Stomach (tissue), 8 donors: ENCODE measurements at regions not wholly inside any gene's neighbourhood (a gene's known extent, or its start where the extent isn't known, plus 50 kb on each side); places are given as distances from the start of the nearest gene placed in this dataset.
A peak's percentile ranks its signal among the peaks of the same experiment; 100 is the strongest.
"Not testable (repeated sequence)": the region's sequence is repeated elsewhere in the genome, so short reads cannot be mapped to it uniquely, and the experiment has no call there.

Experiments used
- DNase-seq, 2 donors: peaks; one replicate each; pipeline versions ENCODE4 v3.0.0 to v3.0.0-alpha.2; 2013 to 2019
- H3K27ac ChIP-seq, 5 donors: fragments of 200-600 bp in 4 of 5; sonication (generic) in 4 of 5; one replicate each; pipeline ENCODE4 v1.5.1; 2013 to 2019; ENCODE audit warnings: mild to moderate bottlenecking in 1 of 5, moderate library complexity in 1 of 5
- H3K27me3 ChIP-seq, 3 donors: fragments of 200-600 bp; sonication (generic); one replicate each; pipeline ENCODE4 v1.5.1; 2017 to 2019; ENCODE audit warnings: mixed run types in 1 of 3
- H3K36me3 ChIP-seq, 4 donors: fragments of 200-600 bp; sonication (generic); 1 replicate in 3 of 4; 2 replicates in 1 of 4; pipeline ENCODE4 v1.5.1; 2016 to 2019
- H3K4me1 ChIP-seq, 4 donors: fragments of 200-600 bp; sonication (generic); one replicate each; pipeline ENCODE4 v1.5.1; 2016 to 2019
- H3K4me3 ChIP-seq, 4 donors: fragments of 200-600 bp; sonication (generic) in 3 of 4; one replicate each; pipeline ENCODE4 v1.5.1; 2016 to 2019; ENCODE audit warnings: mild to moderate bottlenecking in 1 of 4
- H3K9me3 ChIP-seq, 4 donors: fragments of 200-600 bp; sonication (generic); one replicate each; pipeline ENCODE4 v1.5.1; 2016 to 2019
- EP300 ChIP-seq: sonication (generic); formaldehyde crosslinking; IDR thresholded peaks from one replicate; pipeline ENCODE4 v1.6.1; 2017; ENCODE audit warnings: antibody characterized with exemption
- POLR2A ChIP-seq, 4 donors: fragments of 450-650 bp; IDR thresholded peaks; one replicate each; pipeline ENCODE4 v1.6.1; 2016; ENCODE audit warnings: antibody characterized with exemption in 4 of 4, control low read depth in 2 of 4, mild to moderate bottlenecking in 1 of 4, moderate library complexity in 1 of 4
- POLR2AphosphoS5 ChIP-seq, 3 donors: sonication (generic); formaldehyde crosslinking; IDR thresholded peaks; one replicate each; pipeline ENCODE4 v1.6.1; 2016; ENCODE audit warnings: antibody characterized with exemption in 3 of 3
- WGBS, 5 donors: extraction: QIAGEN DNeasy Blood & Tissue Kit in 3 of 5; methylation state at CpG; one replicate each; pipeline versions ENCODE4 v1.1.5 to v1.1.7; 2013 to 2018; 5-methylcytosine and 5-hydroxymethylcytosine counted together
- intact Hi-C: fragments of 100-400 bp; cut with DNase I; formaldehyde crosslinking; loops from one replicate; pipeline ENCODE4 v1.15.1; 2023; ENCODE audit warnings: low total_unique reads
- TF ChIP-seq, protein P1 (sequence below), 7 experiments: fragments of 450-650 bp in 4 of 7; fragments of 200-600 bp in 3 of 7; sonication (generic) in 3 of 7; IDR thresholded peaks; one replicate each; pipeline ENCODE4 v1.5.1; 2016 to 2019; ENCODE audit warnings: antibody characterized with exemption in 7 of 7, control low read depth in 2 of 7, mild to moderate bottlenecking in 1 of 7
- donor health status: healthy with polysubstance abuse.
- donor health status: Bipolar disorder and iron deficiency.
- donor health status: healthy.

DNA sequence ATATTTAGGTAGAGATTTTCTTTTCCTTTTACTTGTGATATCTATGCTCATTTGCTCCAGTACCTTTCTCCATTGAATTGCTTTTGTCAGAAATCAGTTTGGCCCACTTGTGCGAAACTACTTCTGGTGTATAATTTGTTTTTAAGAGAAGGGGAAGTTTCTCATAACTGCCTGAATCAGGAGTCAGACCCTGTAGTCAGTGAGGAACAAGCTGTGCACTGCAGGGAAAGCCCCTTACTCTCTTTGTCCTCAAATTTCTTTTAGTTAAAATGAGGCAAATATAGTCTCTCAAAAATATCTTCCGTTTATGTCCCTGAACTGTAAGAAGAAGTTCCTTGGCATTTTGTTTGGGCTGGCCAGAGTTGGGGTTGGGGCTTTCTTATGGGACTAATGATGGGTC lies 109.9 kb downstream of the ZFY start:
- TF ChIP-seq POLR2A (IDR thresholded peaks at IDR 0.05) (no peak), POLR2AphosphoS5 (IDR thresholded peaks at IDR 0.05) (no peak), EP300 (no peak)
- TF ChIP-seq, protein P1, sequence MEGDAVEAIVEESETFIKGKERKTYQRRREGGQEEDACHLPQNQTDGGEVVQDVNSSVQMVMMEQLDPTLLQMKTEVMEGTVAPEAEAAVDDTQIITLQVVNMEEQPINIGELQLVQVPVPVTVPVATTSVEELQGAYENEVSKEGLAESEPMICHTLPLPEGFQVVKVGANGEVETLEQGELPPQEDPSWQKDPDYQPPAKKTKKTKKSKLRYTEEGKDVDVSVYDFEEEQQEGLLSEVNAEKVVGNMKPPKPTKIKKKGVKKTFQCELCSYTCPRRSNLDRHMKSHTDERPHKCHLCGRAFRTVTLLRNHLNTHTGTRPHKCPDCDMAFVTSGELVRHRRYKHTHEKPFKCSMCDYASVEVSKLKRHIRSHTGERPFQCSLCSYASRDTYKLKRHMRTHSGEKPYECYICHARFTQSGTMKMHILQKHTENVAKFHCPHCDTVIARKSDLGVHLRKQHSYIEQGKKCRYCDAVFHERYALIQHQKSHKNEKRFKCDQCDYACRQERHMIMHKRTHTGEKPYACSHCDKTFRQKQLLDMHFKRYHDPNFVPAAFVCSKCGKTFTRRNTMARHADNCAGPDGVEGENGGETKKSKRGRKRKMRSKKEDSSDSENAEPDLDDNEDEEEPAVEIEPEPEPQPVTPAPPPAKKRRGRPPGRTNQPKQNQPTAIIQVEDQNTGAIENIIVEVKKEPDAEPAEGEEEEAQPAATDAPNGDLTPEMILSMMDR (IDR thresholded peaks at IDR 0.05) = no peak
- H3K27ac ChIP-seq = no peak overlapping the region
- no peaks in the 10 kb centered on the region for H3K27me3 ChIP-seq
- H3K4me3 ChIP-seq = no peak overlapping the region
- no peak for DNase-seq
- 79 to 84% (median 81%) methylated on average over 2 of the region's 2 CpGs; no CpG with 5 or more reads in 2 of the 5 donors for WGBS, 5 donors
- H3K36me3 ChIP-seq = no peaks in the 10 kb centered on the region
- H3K4me1 ChIP-seq = no peaks in the 10 kb centered on the region
- no peaks in the 10 kb centered on the region for H3K9me3 ChIP-seq
- intact Hi-C loops = no loop called here

DNA sequence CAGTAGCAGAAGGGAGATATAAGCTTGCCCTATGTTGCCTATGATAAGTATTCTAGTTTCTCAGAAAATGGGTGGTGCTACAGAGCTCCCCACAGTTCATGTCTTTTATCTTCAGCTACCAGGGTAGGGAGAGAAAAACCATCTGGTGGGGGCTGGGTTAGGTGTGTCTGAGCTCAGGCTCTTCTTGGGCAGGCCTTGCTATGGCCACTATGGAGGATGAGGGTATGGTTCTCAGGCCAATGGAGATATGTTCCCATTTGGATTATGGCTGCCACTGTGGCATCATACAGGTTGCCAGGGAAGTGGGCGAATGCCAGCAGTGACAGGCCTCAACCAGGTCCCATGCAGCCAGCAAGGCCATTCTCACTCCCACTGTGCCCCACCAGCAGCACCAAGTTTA lies 120.3 kb downstream of the ZFY start:
- DNase-seq, H3K4me3 ChIP-seq, H3K9me3 ChIP-seq, H3K27ac ChIP-seq, H3K4me1 ChIP-seq, intact Hi-C loops, H3K36me3 ChIP-seq, H3K27me3 ChIP-seq: not testable (repeated sequence)
- WGBS, 5 donors = no CpG with 5 or more reads among the region's 1 CpG

DNA sequence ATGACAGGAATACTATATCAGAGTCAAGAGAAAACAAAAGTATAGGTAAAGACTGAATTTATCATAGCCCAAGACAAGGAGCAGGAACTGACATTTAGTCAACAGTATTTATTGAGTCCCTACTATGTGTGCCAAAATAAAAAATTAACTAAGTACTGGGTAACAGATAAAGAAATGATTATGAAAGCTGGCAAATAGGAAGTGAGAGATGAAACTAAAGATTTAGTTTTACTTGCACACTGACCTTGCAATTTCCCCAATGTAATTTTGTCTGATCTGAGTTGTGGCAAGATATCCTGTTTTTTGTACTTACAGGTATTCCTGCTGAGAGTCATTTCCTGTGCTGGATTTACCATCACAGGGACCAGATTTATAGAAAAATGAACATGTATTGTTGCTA lies 123.2 kb downstream of the ZFY start:
- H3K9me3 ChIP-seq, H3K4me3 ChIP-seq, H3K4me1 ChIP-seq, DNase-seq, H3K27me3 ChIP-seq, H3K36me3 ChIP-seq, intact Hi-C loops, H3K27ac ChIP-seq: not testable (repeated sequence)

DNA sequence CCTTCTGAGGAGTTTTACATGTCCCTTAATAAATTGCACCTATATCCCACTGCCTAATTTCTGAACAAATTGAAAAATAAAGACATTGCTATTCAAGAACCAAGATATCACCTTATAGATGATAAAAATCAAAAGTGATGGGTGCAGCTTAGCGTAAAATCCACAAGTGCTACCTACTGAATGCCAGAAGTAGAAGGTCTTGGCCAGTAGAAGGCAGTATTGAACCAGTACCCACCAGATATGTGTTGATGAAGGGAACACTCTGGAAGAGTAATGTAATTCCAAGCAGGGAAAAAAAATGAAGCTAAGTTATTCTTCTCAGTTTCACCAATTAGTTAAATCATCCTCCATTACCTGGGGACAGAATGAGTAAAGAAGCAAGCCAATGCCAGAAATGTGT lies 125.5 kb downstream of the ZFY start:
- H3K27me3 ChIP-seq, H3K4me1 ChIP-seq, H3K36me3 ChIP-seq, H3K9me3 ChIP-seq, DNase-seq, H3K27ac ChIP-seq, H3K4me3 ChIP-seq, intact Hi-C loops: not testable (repeated sequence)
- WGBS, 5 donors = 82 to 95% (median 93%) methylated on average over 1 of the region's 1 CpG; no CpG with 5 or more reads in 2 of the 5 donors

DNA sequence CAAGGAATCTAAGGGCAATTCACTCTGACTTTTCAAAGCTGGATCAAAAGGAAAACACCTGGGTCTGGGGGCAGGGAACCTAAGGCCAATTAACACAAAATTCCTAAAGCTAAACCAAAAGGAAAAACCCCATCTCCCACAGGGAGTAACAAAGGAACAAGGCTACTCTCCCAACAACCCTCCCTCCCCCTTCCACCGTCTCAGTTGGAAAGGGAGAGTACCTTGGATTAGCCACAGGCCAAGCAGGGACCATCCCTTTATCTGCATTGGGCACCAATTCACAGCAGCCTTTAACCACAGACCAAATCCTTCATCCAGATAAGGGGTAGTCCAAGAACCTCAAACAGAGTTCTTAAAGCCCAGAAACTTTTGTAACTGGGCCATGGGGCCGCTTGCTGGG lies 153.0 kb downstream of the ZFY start:
- 86 to 89% methylated on average over 1 to 2 of the region's 2 CpGs; no CpG with 5 or more reads in 3 of the 5 donors for WGBS, 5 donors
- H3K9me3 ChIP-seq, H3K36me3 ChIP-seq, H3K4me3 ChIP-seq, DNase-seq, H3K27me3 ChIP-seq, intact Hi-C loops, H3K27ac ChIP-seq, H3K4me1 ChIP-seq: not testable (repeated sequence)

DNA sequence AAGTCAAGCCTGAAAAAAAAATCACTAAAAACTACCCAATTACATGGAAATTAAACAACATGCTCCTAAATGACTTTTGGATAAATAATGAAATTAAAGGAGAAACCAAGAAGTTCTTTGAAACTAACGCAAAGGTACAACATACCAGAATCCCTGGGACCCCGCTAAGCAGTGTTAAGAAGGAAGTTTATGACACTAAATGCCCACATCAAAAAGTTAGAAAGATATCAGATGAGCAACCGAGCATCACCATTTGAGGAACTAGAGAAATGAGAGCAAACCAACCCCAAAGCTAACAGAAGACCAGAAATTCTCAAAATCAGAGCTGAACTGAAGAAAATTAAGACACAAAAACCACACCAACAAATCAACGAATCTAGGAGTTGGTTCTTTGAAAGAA lies 173.5 kb downstream of the ZFY start:
- H3K4me1 ChIP-seq, H3K36me3 ChIP-seq, H3K4me3 ChIP-seq, H3K27ac ChIP-seq, H3K27me3 ChIP-seq, intact Hi-C loops, H3K9me3 ChIP-seq, DNase-seq: not testable (repeated sequence)
- WGBS, 5 donors = 67 to 95% (median 94%) methylated on average over 1 to 4 of the region's 4 CpGs; no CpG with 5 or more reads in 2 of the 5 donors

DNA sequence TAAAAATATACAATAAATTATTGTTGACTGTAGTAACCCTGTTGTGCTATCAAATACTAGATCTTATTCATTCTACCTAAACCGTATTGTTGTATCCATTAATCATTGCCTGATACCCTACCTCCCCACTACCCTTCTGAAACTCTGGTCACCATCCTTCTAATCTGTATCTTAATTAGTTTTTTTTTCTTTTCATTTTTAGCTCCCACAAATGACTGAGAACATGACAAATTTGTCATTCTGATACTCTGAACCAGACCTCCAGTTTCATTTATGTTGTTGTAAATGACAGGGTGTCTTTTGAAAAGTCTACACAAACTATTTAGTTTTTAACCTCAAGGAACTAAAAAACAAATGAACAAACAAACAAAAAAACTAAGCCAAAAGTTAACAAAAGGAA lies 185.1 kb downstream of the ZFY start:
- DNase-seq, H3K9me3 ChIP-seq, H3K27me3 ChIP-seq, intact Hi-C loops, H3K4me1 ChIP-seq, H3K36me3 ChIP-seq, H3K27ac ChIP-seq, H3K4me3 ChIP-seq: not testable (repeated sequence)
- 69 to 86% (median 86%) methylated on average over 1 of the region's 1 CpG; no CpG with 5 or more reads in 2 of the 5 donors for WGBS, 5 donors

DNA sequence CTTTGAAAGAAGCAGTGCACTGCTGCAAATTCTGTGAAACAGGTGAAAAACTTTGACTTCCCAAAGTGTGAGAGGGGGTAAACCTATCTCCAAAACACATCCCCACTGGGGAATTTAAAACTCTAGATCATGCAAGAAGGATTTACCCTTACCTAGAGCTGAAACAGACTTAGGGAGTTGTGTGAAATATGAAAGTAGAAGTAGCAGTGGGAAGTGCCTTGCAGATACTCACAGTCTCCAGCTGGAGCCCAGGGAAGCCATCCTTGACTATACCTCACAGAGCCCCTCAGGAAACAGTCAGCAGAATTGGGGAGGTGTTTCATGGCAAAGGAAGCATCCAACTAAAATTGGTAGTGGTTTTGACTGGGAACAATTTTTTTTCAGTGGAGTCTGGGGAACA lies 185.5 kb downstream of the ZFY start:
- H3K27me3 ChIP-seq, H3K27ac ChIP-seq, H3K9me3 ChIP-seq, H3K36me3 ChIP-seq, intact Hi-C loops, H3K4me3 ChIP-seq, DNase-seq, H3K4me1 ChIP-seq: not testable (repeated sequence)

DNA sequence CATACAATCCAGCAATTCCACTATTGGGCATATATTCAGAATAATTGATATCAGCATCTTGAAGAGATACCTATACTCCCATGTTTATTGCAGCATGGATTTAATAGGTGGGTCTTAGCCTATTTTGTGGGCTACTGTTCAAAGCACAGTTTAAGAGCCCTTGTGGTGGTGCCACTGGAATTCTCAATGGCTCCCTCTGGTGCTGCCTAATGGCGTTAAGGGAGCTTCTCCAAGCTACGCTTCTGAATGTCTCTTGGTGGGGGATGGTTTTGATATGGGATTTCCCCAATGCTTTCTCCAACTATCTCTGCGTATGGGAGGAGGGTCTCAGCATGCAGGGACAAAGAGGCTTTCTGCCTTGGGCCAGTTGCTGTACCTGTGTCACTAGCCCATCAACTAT lies 188.3 kb downstream of the ZFY start:
- H3K27me3 ChIP-seq, DNase-seq, H3K4me3 ChIP-seq, H3K27ac ChIP-seq, H3K36me3 ChIP-seq, H3K4me1 ChIP-seq, H3K9me3 ChIP-seq, intact Hi-C loops: not testable (repeated sequence)
- 70 to 72% methylated on average over 2 to 3 of the region's 3 CpGs; no CpG with 5 or more reads in 3 of the 5 donors for WGBS, 5 donors

DNA sequence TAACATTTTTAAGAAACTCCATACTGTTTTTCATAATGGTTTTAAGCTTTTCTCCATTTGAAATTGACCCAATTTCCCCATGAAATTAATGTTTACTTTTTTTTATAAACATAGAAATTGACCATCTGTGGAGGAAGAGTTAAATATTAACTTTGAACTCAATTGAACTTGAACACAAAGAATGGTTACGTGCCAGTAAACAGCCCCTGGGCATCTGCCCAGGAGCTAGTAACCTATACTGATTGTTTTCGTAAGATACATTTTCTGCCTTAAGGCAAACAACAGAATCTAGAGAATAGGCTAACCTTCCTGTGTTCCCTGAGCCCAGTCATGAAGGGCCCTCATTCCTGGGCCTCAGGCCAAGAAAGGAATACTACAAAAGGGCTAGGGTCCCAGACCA lies 235.9 kb downstream of the ZFY start:
- 25 to 44% (median 37%) methylated on average over 1 to 2 of the region's 2 CpGs; no CpG with 5 or more reads in 1 of the 5 donors for WGBS, 5 donors
- H3K4me3 ChIP-seq, H3K9me3 ChIP-seq, H3K27me3 ChIP-seq, intact Hi-C loops, H3K4me1 ChIP-seq, H3K27ac ChIP-seq, H3K36me3 ChIP-seq: not testable (repeated sequence)
- DNase-seq = peak in 1 of 2 donors; percentile 58

DNA sequence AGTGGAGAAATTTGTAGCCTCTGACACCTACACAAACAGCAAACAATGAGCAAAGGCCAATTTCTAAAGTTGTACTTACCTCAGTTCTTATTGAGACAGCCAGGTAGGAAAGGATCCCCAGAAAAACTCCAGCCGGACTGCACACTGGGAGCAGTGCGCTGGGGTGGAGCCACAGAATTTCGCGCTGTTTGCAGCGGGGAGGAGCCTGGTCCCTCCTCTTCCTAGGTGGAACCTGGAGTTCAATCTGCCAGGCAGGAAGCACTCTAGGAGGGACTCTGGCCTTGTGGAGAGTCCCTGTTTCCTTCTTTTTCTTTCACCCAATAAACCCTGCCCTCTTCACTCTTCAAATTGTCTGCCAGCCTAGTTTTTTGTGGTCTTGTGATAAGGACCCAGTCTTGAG lies 259.9 kb downstream of the ZFY start:
- H3K27ac ChIP-seq, H3K27me3 ChIP-seq, H3K4me3 ChIP-seq, intact Hi-C loops, H3K4me1 ChIP-seq, H3K36me3 ChIP-seq, H3K9me3 ChIP-seq, DNase-seq: not testable (repeated sequence)
- WGBS, 5 donors = 94 to 100% methylated on average over 1 to 5 of the region's 5 CpGs; no CpG with 5 or more reads in 3 of the 5 donors

DNA sequence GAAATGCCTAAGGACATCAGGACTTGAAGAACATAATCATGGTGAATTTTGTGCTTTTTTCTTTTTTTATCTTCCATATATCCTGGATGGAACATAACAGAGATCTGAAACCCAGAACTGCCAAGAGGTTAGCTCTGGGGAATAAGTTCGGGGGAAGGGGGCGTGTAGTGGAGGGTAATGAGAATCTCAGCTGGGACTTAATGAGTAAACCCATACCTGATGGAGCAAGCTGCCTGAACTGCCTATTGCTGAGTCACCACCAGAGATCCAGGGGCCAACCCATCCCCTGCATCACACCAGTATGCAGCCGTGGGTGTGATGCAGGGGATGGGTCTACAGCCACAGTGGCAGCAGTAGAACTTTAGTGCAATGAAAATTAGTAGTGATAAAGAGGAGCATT lies 267.1 kb downstream of the ZFY start:
- WGBS, 5 donors = 87 to 95% methylated on average over 2 of the region's 3 CpGs; no CpG with 5 or more reads in 3 of the 5 donors
- DNase-seq, H3K27me3 ChIP-seq, H3K9me3 ChIP-seq, H3K36me3 ChIP-seq, H3K4me1 ChIP-seq, H3K4me3 ChIP-seq, H3K27ac ChIP-seq, intact Hi-C loops: not testable (repeated sequence)
